ENCODE measurements at regions not wholly inside any gene's neighbourhood (a gene's known extent, or its start where the extent isn't known, plus 50 kb on each side); places are given as distances from the start of the nearest gene placed in this dataset.
A peak's percentile ranks its signal among the peaks of the same experiment; 100 is the strongest.
"Not testable (repeated sequence)": the region's sequence is repeated elsewhere in the genome, so short reads cannot be mapped to it uniquely, and the experiment has no call there.

DNA sequence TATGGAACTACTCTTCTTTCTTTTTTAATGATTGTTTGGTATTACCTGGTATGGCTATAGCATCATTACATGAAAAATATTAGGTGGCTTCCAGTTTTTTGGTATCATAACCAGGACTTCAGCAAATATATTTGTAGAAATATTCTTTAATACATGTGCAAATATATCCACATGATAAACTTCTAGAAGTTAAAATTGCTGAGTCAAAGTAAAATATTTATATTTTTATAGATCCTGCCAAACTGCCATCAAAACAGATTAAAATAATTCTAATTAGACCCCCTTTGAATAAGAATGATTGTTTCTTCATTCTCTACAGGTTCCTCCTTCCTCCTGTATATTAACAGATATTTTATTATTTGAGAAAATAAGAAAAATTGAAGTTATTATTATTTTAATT lies 708.5 kb upstream of the INTU start:
- TF ChIP-seq, protein P1, sequence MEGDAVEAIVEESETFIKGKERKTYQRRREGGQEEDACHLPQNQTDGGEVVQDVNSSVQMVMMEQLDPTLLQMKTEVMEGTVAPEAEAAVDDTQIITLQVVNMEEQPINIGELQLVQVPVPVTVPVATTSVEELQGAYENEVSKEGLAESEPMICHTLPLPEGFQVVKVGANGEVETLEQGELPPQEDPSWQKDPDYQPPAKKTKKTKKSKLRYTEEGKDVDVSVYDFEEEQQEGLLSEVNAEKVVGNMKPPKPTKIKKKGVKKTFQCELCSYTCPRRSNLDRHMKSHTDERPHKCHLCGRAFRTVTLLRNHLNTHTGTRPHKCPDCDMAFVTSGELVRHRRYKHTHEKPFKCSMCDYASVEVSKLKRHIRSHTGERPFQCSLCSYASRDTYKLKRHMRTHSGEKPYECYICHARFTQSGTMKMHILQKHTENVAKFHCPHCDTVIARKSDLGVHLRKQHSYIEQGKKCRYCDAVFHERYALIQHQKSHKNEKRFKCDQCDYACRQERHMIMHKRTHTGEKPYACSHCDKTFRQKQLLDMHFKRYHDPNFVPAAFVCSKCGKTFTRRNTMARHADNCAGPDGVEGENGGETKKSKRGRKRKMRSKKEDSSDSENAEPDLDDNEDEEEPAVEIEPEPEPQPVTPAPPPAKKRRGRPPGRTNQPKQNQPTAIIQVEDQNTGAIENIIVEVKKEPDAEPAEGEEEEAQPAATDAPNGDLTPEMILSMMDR (IDR thresholded peaks at IDR 0.05; ENCODE audit: insufficient read depth, low read depth, low read length): no peak
- DNase-seq (ENCODE audit: low read depth): no peak
- H3K4me3 ChIP-seq (ENCODE audit: low read depth, low read length): no peak overlapping the region

DNA sequence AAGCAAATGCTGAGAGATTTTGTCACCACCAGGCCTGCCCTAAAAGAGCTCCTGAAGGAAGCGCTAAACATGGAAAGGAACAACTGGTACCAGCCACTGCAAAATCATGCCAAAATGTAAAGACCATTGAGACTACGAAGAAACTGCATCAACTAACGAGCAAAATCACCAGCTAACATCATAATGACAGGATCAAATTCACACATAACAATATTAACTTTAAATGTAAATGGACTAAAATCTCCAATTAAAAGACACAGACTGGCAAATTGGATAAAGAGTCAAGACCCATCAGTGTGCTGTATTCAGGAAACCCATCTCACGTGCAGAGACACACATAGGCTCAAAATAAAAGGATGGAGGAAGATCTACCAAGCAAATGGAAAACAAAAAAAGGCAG lies 702.7 kb upstream of the INTU start:
- not testable (repeated sequence) for H3K4me3 ChIP-seq (ENCODE audit: low read depth, low read length); DNase-seq (ENCODE audit: low read depth)

DNA sequence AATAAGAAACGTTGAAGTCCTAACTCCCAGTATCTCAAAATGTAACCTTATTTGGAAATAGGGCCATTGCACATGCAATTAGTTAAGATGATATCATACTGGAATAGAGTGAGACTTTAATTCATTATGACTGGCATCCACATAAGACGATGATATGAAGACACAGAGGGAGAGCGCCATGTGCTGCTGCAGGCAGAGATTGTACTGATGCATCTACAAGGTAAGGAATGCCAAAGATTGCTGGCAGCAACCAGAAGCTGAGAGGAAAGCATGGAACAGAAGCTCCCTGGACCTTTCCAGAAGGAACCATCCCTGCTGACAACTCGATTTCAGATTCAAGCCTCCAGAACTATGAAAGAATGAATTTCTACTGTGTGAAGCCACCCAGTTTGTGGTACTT lies 697.0 kb upstream of the INTU start:
- H3K4me3 ChIP-seq (ENCODE audit: low read depth, low read length): no peak overlapping the region
- DNase-seq (ENCODE audit: low read depth): no peak
- TF ChIP-seq, protein P1 (IDR thresholded peaks at IDR 0.05; ENCODE audit: insufficient read depth, low read depth, low read length): no peak

DNA sequence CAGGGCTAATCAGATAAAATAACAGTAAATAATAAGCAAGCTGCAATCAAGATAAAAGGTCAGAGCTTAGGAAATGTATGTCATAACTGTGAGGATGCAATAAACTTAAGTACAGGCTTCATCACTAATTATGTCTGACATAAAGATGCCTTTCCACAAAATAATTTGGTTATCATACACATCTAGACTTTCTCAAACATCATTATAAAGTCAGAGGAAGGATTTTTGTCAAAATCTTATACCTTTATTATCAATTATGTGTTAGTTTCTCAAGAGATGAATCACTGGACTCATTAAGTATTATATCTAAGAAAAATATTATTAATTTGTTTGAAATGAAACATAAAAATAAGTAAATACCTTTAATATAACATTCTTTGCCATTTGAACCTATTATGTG lies 695.4 kb upstream of the INTU start:
- TF ChIP-seq, protein P1 (IDR thresholded peaks at IDR 0.05; ENCODE audit: insufficient read depth, low read depth, low read length): no peak
- no peak for DNase-seq (ENCODE audit: low read depth)
- H3K4me3 ChIP-seq (ENCODE audit: low read depth, low read length): no peak overlapping the region

DNA sequence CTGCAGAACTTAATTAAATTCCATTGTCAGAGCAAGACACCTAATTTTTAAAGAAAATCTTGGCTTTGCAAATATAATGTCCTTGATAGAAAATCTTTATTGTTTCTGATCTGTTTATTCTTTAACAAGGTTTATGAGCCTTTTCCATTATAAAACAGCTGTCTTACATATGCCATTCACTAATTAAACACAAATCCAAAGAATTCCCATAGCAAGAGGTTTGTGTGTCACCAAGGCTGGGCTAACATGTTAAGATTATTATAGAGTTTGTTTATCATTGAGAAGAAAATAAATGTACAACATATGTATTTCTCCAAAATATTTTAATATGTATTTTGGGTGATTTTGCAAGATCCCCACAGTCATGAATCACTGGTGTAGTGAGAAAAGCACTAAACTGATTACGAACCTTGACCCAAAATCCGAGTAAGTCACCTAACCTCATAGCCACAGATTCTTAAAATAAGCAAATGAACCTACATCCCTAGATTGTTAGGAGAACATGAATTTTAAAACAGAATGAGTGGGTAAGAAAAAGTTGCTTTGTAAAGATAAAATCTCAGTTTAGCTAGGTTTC lies 694.8 kb upstream of the INTU start:
- DNase-seq (ENCODE audit: low read depth): peak; percentile 21
- no peak overlapping the region for H3K4me3 ChIP-seq (ENCODE audit: low read depth, low read length)
- TF ChIP-seq, protein P1 (IDR thresholded peaks at IDR 0.05; ENCODE audit: insufficient read depth, low read depth, low read length): no peak

DNA sequence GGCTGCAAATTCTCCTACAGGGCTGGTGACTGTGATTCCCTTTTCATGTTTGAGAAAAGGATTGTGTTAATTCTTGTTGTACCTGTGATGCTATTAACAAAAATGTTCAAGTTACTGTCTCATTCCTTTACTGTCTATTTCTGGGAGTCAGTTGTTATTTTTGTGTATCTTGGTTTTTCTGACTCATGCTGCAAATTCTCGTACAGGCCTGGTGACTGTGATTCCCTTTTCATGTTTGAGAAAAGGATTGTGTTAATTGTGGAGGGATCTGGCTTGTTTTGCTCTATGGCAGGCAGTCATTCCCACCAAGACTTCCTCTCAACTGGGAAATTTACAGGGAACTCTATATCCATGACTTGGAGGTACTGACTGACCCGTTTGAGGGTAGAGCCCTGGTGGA lies 693.4 kb upstream of the INTU start:
- peak; percentile 52 for DNase-seq (ENCODE audit: low read depth)
- TF ChIP-seq, protein P1 (IDR thresholded peaks at IDR 0.05; ENCODE audit: insufficient read depth, low read depth, low read length): no peak
- no peak overlapping the region for H3K4me3 ChIP-seq (ENCODE audit: low read depth, low read length)

DNA sequence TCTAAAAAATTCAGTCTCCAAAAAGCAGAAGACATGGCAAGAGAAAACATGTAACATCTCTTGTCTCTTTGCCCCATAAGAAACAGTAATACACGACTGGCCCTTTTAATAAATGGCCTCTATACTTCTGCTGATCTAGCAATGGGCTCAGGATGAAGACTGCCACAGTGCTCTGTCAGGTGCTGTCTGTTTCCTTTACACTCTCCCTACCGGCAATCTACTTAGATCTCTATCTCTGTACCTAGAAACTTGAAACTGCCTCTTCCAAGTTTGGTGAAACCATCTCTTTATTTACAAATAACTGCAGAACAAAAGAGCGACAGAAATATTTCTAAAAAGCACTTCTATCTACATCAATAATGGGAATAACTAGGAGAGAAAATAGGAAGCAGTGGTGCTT lies 685.2 kb upstream of the INTU start:
- no peak for DNase-seq (ENCODE audit: low read depth)
- no peak overlapping the region for H3K4me3 ChIP-seq (ENCODE audit: low read depth, low read length)
- TF ChIP-seq, protein P1 (IDR thresholded peaks at IDR 0.05; ENCODE audit: insufficient read depth, low read depth, low read length): no peak

Data from fibroblast of villous mesenchyme (primary cell).